ENCODE measurements at regions not wholly inside any gene's neighbourhood (a gene's known extent, or its start where the extent isn't known, plus 50 kb on each side); places are given as distances from the start of the nearest gene placed in this dataset.

DNA sequence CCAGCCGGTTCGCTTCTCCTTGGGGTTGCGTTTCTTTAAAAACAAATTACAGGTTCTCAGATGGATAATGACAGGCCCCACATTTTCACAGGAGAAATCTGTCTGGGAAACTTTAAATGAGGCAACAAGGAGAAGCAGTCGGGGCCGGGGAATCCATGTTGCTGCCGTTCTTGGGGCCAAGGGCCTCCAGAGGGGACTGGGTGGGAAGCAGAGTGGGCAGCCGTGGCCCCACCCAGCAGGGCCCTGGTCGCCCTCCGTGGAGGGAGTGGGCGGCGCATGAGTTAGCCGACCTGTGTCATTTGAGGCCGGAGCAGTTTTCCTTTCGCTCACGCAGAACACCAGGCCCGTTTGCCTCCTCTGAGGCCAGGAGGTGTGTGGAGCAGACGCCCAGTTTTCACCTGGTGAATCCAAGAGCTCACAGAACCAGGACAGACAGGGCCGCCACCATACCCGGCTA, 207.7 kb upstream of the CIBAR2 start:
- no peaks in the 10 kb centered on the region for H3K27me3 ChIP-seq (ENCODE audit: insufficient read depth, low read length)
- H3K27ac Mint-ChIP-seq = no peak overlapping the region
- TF ChIP-seq, protein P1, sequence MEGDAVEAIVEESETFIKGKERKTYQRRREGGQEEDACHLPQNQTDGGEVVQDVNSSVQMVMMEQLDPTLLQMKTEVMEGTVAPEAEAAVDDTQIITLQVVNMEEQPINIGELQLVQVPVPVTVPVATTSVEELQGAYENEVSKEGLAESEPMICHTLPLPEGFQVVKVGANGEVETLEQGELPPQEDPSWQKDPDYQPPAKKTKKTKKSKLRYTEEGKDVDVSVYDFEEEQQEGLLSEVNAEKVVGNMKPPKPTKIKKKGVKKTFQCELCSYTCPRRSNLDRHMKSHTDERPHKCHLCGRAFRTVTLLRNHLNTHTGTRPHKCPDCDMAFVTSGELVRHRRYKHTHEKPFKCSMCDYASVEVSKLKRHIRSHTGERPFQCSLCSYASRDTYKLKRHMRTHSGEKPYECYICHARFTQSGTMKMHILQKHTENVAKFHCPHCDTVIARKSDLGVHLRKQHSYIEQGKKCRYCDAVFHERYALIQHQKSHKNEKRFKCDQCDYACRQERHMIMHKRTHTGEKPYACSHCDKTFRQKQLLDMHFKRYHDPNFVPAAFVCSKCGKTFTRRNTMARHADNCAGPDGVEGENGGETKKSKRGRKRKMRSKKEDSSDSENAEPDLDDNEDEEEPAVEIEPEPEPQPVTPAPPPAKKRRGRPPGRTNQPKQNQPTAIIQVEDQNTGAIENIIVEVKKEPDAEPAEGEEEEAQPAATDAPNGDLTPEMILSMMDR (conservative IDR thresholded peaks at IDR 0.05) = no peak
- peaks cover 3% of the 10 kb centered on the region for H4K20me1 ChIP-seq (ENCODE audit: control insufficient read depth, insufficient read depth, insufficient read length)
- no peak overlapping the region for H3K4me2 ChIP-seq (ENCODE audit: insufficient read depth, insufficient read length, low read length)
- no peaks in the 10 kb centered on the region for H3K9me3 ChIP-seq (ENCODE audit: control insufficient read depth, low read depth, low read length)
- no peak overlapping the region for H4K91ac ChIP-seq (ENCODE audit: insufficient read length, low read depth, low read length)
- H2BK12ac ChIP-seq (ENCODE audit: insufficient read length, low read depth, low read length) = no peak overlapping the region
- H2AFZ ChIP-seq (ENCODE audit: low read length) = no peak overlapping the region
- H2BK5ac ChIP-seq (ENCODE audit: insufficient read length, low read length) = no peak overlapping the region
- H2AK5ac ChIP-seq (ENCODE audit: insufficient read length, low read length) = no peak overlapping the region
- H3K56ac ChIP-seq (ENCODE audit: insufficient read length, low read depth, low read length) = no peak overlapping the region
- no peak overlapping the region for H3K14ac ChIP-seq (ENCODE audit: insufficient read depth, low read length)
- no peaks in the 10 kb centered on the region for H3K79me2 ChIP-seq (ENCODE audit: insufficient read depth, low read length)
- no peak overlapping the region for H3K27ac ChIP-seq (ENCODE audit: insufficient read length, low read depth, low read length)
- no peaks in the 10 kb centered on the region for H3K4me1 ChIP-seq (ENCODE audit: insufficient read depth, low read length)
- H3K9ac ChIP-seq (ENCODE audit: extremely low read depth, insufficient read length, low read length) = no peak overlapping the region
- no peak overlapping the region for H3K23ac ChIP-seq (ENCODE audit: insufficient read length, low read depth, low read length)
- H3T11ph ChIP-seq (ENCODE audit: low read length) = no peak overlapping the region
- H2BK120ac ChIP-seq (ENCODE audit: low read depth, low read length, poor library complexity, severe bottlenecking) = no peak overlapping the region
- H3K4me1 Mint-ChIP-seq = peaks cover 11 to 16% of the 10 kb centered on the region in 2 experiments
- no peak overlapping the region for H3K4ac ChIP-seq (ENCODE audit: low read depth, low read length)
- H3K27me3 Mint-ChIP-seq (ENCODE audit: low read depth) = peaks cover 35% of the 10 kb centered on the region
- no peak overlapping the region for H2BK15ac ChIP-seq (ENCODE audit: low read depth, low read length)
- no peak overlapping the region for H3K4me3 Mint-ChIP-seq
- H4K5ac ChIP-seq (ENCODE audit: insufficient read length, low read depth, low read length) = no peak overlapping the region
- peaks cover 0 to 2% (median 0%) of the 10 kb centered on the region in 3 experiments; a peak in 1 of 7 replicates for H3K36me3 Mint-ChIP-seq (ENCODE audit: insufficient read depth in 1 of 3, low read depth in 3 of 3)
- no peaks in the 10 kb centered on the region for H3K23me2 ChIP-seq (ENCODE audit: insufficient read length, low read depth, low read length, poor library complexity, severe bottlenecking)
- WGBS (ENCODE audit: extremely low coverage, insufficient read length, low lambda C conversion rate) = no CpG with 5 or more reads among the region's 19 CpGs
- no peak overlapping the region for H3K18ac ChIP-seq (ENCODE audit: insufficient read length, low read depth, low read length)
- no peaks in the 10 kb centered on the region for H3K79me1 ChIP-seq (ENCODE audit: insufficient read depth, low read depth, low read length, poor library complexity, severe bottlenecking)
- DNase-seq = no peak
- H2BK20ac ChIP-seq (ENCODE audit: low read depth, low read length, poor library complexity, severe bottlenecking) = no peak overlapping the region
- no peaks in the 10 kb centered on the region for H3K9me3 Mint-ChIP-seq
- H4K8ac ChIP-seq (replicated peaks; ENCODE audit: insufficient read length, low read depth, low read length) = no peak overlapping the region

All from H9 (cell line).